ENCODE measurements at regions not wholly inside any gene's neighbourhood (a gene's known extent, or its start where the extent isn't known, plus 50 kb on each side); places are given as distances from the start of the nearest gene placed in this dataset.

GRCh38 chr11:112465433-112466024 lies 204.9 kb upstream of the PLET1 start:
- DNase-seq (ENCODE audit: low read depth): no peak

- DNase-seq (ENCODE audit: low read depth): no peak
These were observed 207.1 kb upstream of the PLET1 start for GRCh38 chr11:112467721-112468120.

DNA sequence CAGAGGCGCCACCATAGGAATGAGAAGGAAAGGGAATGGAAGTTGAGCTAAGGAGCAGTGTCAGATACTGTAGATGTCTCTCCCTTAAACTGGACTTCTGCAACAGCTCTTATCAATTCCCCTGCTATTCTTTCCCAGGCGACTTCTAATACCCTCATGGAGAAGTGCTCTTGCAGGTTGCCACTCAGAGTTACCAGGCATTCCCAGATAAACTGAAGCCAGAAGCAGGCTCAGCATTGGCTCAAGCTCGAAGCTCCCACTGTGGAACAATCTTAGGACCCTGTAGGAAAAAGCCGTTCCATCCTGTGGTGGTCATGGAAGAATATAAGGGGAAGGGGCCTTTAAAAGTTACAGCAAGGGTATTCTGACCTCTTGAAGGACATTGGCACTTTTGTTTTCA lies 208.7 kb upstream of the PLET1 start:
- DNase-seq (ENCODE audit: low read depth): no peak

GRCh38 chr11:112470355-112470754 lies 209.7 kb upstream of the PLET1 start:
- no peak for DNase-seq (ENCODE audit: low read depth)

DNA sequence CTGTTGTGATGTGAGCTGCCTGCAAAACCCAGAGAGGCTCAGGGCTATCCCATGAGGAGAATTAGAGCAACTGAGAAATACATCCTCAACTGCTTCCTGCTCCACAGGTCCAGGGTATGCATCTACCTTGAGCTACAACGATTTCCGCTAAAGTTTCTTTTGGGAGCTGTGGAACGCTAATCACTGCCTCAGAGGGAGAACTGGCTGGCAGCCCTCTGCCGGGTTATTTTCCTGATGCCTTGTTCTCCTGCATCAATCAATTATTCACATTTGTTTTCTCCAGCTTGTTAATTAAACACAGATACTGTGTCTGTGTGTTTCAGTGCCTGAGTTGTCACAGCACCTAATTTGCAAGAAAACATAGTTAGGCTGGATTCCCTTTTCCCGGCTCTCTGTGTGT lies 211.1 kb upstream of the PLET1 start:
- DNase-seq (ENCODE audit: low read depth): no peak

DNA sequence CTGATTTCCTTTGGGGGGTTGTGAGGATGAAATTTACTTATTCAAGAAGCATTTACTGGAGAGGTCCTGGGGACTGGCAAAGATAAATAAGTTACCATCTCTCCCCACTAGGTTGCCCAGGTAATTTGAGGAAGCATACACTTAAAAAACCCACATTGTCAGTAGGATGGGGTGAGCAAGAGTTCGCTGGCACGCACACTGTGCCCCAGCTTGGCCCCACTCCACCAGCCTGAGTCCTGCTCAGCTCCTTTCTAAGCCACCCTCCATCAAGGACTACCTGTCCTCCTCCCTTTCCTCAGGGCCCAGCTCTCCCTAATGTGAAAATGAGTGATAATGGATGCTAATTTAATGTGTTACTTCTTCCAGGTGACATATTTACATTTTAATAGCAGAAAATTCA lies 216.5 kb upstream of the PLET1 start:
- no peak for DNase-seq (ENCODE audit: low read depth)

DNA sequence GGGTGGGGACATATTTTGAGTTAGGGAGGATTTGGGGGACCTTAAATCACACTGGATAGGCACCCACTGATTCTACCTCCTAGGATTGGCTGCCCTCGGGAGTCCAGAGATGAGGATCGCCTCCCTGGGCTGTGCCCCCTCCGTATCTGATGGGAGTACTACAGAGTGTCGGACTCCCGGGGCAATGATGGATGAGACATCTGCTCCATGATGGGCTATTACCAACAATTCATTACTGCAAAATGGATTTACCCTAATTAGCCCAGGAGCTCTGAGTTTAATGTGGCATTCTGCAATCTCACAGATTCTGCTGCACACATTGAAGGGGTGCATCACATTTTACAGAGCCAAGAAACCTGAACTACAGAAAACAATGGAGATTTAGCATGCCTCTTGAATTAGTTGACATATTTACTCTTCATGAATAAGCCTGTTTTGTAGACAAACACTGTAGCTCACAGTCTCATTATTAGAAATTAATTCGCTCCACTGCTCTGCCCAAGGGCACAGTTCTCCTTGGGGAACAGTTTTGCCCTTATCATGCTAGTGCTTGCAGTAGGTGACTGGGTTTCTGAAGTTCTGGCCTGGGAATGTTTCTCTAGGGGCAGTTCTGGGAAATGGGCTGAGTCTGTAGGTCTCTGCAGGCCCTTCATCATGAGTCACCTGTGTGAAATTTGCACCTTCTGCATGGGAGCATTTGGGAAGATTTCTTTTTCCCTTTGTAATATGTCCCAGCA lies 217.1 kb upstream of the PLET1 start:
- no peak for DNase-seq (ENCODE audit: low read depth)

DNA sequence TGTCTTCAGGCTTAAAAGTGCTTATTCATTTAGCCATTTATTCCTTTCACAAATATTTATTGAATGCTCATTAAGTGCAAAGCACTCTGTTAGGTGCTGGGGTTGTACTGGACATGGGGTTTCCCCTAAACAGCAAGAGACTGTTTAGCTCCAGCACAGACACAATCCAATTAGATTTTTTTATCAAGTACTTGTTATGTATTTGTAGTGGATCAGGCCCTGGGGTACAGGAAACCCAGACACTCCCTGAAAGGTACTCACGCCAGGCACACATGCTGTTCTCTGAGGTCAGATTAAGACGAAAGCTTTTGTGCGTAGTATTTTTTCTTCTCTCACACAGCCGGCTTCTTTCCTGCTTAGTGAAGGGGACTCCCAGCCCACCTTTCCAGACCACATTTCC lies 218.1 kb upstream of the PLET1 start:
- no peak for DNase-seq (ENCODE audit: low read depth)

DNA sequence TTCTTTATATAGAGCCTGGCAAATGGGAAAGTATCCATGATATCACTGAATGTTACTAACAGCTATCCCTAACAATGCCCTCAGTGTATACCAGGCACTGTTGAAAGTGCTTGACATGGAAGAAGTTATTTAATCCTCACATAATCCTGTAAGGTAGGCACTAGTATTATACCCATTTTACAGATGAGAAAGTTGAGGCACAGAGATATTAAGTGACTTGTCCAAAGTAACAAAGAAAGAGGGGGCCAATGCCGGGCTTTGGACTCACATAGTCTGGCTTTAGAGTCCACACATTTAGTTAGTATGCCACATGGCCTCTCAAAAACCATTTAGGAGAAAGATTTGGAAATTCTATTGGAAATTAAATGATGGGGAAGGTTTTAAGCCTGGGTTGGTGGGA lies 220.8 kb upstream of the PLET1 start:
- no peak for DNase-seq (ENCODE audit: low read depth)

DNA sequence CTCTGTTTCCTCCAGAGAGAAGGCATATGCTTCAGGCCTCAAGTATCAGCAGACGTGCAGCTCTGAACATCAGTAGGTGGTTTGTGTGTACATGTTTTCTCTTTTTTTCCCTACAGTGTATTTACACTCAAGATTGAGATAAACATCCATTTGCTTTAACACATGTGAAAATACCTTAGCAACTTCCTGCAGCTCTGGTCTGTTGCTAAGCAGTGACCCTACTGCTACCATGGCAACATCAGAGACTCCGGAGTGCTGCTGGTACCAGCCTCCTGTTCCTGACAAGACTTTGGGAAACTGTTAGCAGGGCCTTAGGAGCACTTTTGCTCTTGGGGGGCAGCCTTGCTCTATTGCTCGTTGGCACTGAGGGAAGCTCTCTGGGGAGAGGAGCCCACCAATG lies 221.2 kb upstream of the PLET1 start:
- DNase-seq (ENCODE audit: low read depth): no peak

GRCh38 chr11:112485280-112485679 lies 224.6 kb upstream of the PLET1 start:
- no peak for DNase-seq (ENCODE audit: low read depth)

DNA sequence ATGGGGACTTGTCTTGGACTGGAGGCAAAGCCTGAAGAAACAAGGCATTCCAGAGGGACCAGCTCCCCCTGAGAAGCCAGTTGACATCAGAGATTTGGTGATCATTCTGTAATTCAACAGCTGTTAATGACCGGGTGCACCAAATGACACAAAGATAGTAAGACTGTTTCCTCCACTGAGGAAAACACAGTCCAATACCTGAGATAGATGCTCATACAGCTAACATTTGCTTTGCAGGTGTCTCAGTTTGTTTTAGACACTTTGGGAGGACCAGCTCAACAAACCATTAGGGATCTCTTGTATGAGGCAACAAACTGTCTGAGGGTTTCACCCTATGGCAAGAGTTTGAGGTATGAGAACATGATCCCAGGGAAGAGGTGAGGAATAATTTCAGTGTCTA lies 237.2 kb upstream of the PLET1 start:
- DNase-seq (ENCODE audit: low read depth): no peak

- DNase-seq (ENCODE audit: low read depth): no peak
These were observed 238.0 kb upstream of the PLET1 start for GRCh38 chr11:112498701-112499100.

GRCh38 chr11:112499153-112499880 lies 238.7 kb upstream of the PLET1 start:
- no peak for DNase-seq (ENCODE audit: low read depth)

GRCh38 chr11:112499881-112500204 lies 239.2 kb upstream of the PLET1 start:
- DNase-seq (ENCODE audit: low read depth): no peak

DNA sequence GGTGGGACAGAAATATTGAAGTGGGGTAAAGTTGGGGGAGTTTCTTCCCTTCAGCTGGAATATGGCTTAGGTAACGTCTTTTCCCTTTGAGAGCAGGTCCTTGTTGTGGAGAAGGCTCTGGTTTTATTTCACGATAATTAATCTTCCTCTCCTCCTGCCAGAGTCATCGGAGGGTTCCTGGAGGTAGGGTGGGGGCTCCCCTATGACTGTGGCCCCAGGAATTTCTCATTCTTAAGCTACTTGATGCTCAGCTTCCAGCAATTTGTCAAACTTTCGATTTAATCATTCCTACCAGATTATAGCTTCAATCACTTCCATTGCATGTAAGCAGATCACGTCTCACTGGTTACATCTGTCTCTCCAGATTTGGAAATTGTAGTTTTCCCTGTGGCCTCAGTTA lies 242.8 kb upstream of the PLET1 start:
- no peak for DNase-seq (ENCODE audit: low read depth)

- DNase-seq (ENCODE audit: low read depth): no peak
These were observed 243.4 kb upstream of the PLET1 start for GRCh38 chr11:112504056-112504455.

- DNase-seq (ENCODE audit: low read depth): no peak
These were observed 246.2 kb upstream of the PLET1 start for GRCh38 chr11:112506852-112507251.

- no peak for DNase-seq (ENCODE audit: low read depth)
These were observed 246.6 kb upstream of the PLET1 start for GRCh38 chr11:112507281-112507680.

- no peak for DNase-seq (ENCODE audit: low read depth)
These were observed 248.1 kb upstream of the PLET1 start for GRCh38 chr11:112508750-112509149.

DNA sequence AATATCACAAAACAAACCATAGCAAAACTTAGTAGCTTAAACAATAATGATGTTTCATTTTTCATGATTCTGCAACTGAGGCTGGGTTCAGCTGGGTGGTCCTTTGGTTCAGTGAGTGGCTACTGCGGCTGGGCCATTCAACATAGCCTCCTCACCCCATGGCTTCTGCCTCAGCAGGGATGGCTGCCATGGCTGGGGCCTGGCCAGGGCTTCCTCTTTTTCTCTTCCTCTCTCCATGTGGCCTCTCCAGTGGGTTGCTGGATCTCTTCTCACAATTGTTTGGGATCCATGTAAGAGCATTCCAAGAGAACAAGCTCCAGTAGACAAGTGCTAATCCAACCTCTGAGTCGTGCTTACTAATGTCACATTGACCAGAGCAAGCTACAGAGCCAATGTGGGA lies 248.6 kb upstream of the PLET1 start:
- no peak for DNase-seq (ENCODE audit: low read depth)

GRCh38 chr11:112511271-112511670 lies 250.6 kb upstream of the PLET1 start:
- no peak for DNase-seq (ENCODE audit: low read depth)

GRCh38 chr11:112511911-112512310 lies 251.3 kb upstream of the PLET1 start:
- DNase-seq (ENCODE audit: low read depth): no peak

- no peak for DNase-seq (ENCODE audit: low read depth)
These were observed 252.8 kb upstream of the PLET1 start for GRCh38 chr11:112513417-112513816.

Data from GM04504 (cell line).